Keratinocyte (primary cell): ENCODE measurements at regions not wholly inside any gene's neighbourhood (a gene's known extent, or its start where the extent isn't known, plus 50 kb on each side); places are given as distances from the start of the nearest gene placed in this dataset.

Experiments
- DNase-seq: peaks from one replicate; pipeline ENCODE4 v3.0.0-alpha.2; 2011; ENCODE audit warnings: low read depth, missing footprints, low spot score
- FAIRE-seq: peaks from 2 replicates; lab custom pipeline; 2011; peaks lifted over from hg19 to GRCh38; lab: Jason Lieb, UNC
- H2AFZ ChIP-seq: 2 replicates; pipeline ENCODE4 v1.6.0; 2012; ENCODE audit warnings: low read length, control low read depth, inconsistent platforms; ENCODE audit not compliant: control insufficient read depth
- H3K27ac ChIP-seq: 2 replicates; pipeline ENCODE4 v1.5.1; 2011; ENCODE audit warnings: low read length; ENCODE audit not compliant: control insufficient read depth, insufficient read depth
- H3K27me3 ChIP-seq: 3 replicates; pipeline ENCODE4 v1.6.0; 2011; ENCODE audit warnings: low read length; ENCODE audit not compliant: control insufficient read depth, insufficient read depth; ENCODE audit errors: extremely low read depth
- H3K36me3 ChIP-seq, 2 experiments: 2 replicates in 1 of 2; 3 replicates in 1 of 2; pipeline ENCODE4 v1.5.1; 2011; ENCODE audit warnings: low read length in 2 of 2, mild to moderate bottlenecking in 1 of 2; ENCODE audit not compliant: control insufficient read depth in 2 of 2, insufficient read depth in 2 of 2; ENCODE audit errors: extremely low read depth in 1 of 2
- H3K4me1 ChIP-seq: 3 replicates; pipeline ENCODE4 v1.5.1; 2011; ENCODE audit warnings: low read length; ENCODE audit not compliant: control insufficient read depth, insufficient read depth; ENCODE audit errors: extremely low read depth
- H3K4me2 ChIP-seq: 3 replicates; pipeline ENCODE4 v1.6.0; 2011; ENCODE audit warnings: low read depth, low read length; ENCODE audit not compliant: control insufficient read depth, insufficient read depth; ENCODE audit errors: extremely low read depth
- H3K4me3 ChIP-seq, 3 experiments: fragments of 200-600 bp in 1 of 3; sonication (generic) in 1 of 3; 2 replicates in 2 of 3; 3 replicates in 1 of 3; pipeline ENCODE4 v1.5.1; 2011 to 2016; ENCODE audit warnings: low read length in 3 of 3, mild to moderate bottlenecking in 3 of 3, control low read depth in 2 of 3, inconsistent platforms in 1 of 3, low read depth in 1 of 3, mixed read lengths in 1 of 3, mixed run types in 1 of 3, moderate library complexity in 1 of 3; ENCODE audit not compliant: control insufficient read depth in 2 of 3, insufficient read depth in 2 of 3; ENCODE audit errors: extremely low read depth in 1 of 3
- H3K79me2 ChIP-seq: 2 replicates; pipeline ENCODE4 v1.6.0; 2012; ENCODE audit warnings: low read length; ENCODE audit not compliant: control insufficient read depth, insufficient read depth
- H3K9ac ChIP-seq: 3 replicates; pipeline ENCODE4 v1.6.0; 2011; ENCODE audit warnings: low read length; ENCODE audit not compliant: control insufficient read depth, insufficient read depth; ENCODE audit errors: extremely low read depth
- H3K9me1 ChIP-seq: 3 replicates; pipeline ENCODE4 v1.6.0; 2011; ENCODE audit warnings: low read length; ENCODE audit not compliant: control insufficient read depth, insufficient read depth; ENCODE audit errors: extremely low read depth
- H3K9me3 ChIP-seq: 2 replicates; pipeline ENCODE4 v1.5.1; 2012; ENCODE audit warnings: low read depth, low read length; ENCODE audit not compliant: control insufficient read depth
- H4K20me1 ChIP-seq: 3 replicates; pipeline ENCODE4 v1.6.0; 2011; ENCODE audit warnings: low read length; ENCODE audit not compliant: control insufficient read depth, insufficient read depth; ENCODE audit errors: extremely low read depth
- EZH2 ChIP-seq: IDR thresholded peaks from one replicate; pipeline ENCODE4 v1.6.1; 2012; ENCODE audit warnings: inconsistent platforms, mild to moderate bottlenecking, low read length, moderate library complexity
- dilution Hi-C: fragments of 300-500 bp; cut with MboI; formaldehyde crosslinking; loops from one replicate; pipeline ENCODE4 v1.7.0; 2020; ENCODE audit warnings: low sequenced_read_pairs; ENCODE audit not compliant: extremely low pct_ligation_motif_present
- TF ChIP-seq, protein P1 (sequence below), 3 experiments: IDR thresholded peaks in 1 of 3; conservative IDR thresholded peaks in 1 of 3; optimal IDR thresholded peaks in 1 of 3; 2 replicates in 2 of 3; 3 replicates in 1 of 3; pipeline versions ENCODE3 to v1.5.1; 2011; ENCODE audit warnings: low read length in 3 of 3, mild to moderate bottlenecking in 3 of 3, moderate library complexity in 2 of 3, control low read depth in 1 of 3, inconsistent platforms in 1 of 3; ENCODE audit not compliant: insufficient read depth in 2 of 3; ENCODE audit errors: extremely low read depth in 1 of 3

DNA sequence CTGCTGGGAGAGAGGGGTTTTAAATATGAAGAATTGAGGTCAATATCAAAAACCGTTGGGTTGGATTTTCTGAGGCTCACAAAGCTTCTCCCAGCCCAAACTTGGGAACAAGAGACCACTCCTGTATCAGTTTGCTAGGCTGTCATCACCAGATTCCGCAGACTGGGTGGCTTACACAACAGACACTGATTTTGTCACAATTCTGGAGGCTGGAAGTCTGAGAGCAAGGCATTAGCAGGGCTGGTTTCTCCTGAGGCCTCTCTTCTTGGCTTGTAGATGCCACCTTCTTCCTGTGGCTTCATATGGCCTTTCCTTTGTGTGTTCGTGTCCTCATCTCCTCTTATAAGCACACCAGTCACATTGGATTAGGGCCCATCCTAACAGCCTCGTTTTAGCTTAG, 122.9 kb upstream of the COPS8 start:
- Histone ChIP-seq H3K9me1 (no peaks in the 10 kb centered on the region), H3K9me3 (no peaks in the 10 kb centered on the region), H3K4me2 (no peak overlapping the region), H3K27ac (no peak overlapping the region), H3K4me3 (no peak overlapping the region), H3K79me2 (no peaks in the 10 kb centered on the region), H3K9ac (no peak overlapping the region), H3K4me1 (peaks cover 2% of the 10 kb centered on the region), H3K27me3 (no peaks in the 10 kb centered on the region), H4K20me1 (no peaks in the 10 kb centered on the region), H3K36me3 (no peaks in the 10 kb centered on the region), H2AFZ (no peak overlapping the region)
- DNase-seq (no peak), FAIRE-seq (no peak)
- TF ChIP-seq, protein P1, sequence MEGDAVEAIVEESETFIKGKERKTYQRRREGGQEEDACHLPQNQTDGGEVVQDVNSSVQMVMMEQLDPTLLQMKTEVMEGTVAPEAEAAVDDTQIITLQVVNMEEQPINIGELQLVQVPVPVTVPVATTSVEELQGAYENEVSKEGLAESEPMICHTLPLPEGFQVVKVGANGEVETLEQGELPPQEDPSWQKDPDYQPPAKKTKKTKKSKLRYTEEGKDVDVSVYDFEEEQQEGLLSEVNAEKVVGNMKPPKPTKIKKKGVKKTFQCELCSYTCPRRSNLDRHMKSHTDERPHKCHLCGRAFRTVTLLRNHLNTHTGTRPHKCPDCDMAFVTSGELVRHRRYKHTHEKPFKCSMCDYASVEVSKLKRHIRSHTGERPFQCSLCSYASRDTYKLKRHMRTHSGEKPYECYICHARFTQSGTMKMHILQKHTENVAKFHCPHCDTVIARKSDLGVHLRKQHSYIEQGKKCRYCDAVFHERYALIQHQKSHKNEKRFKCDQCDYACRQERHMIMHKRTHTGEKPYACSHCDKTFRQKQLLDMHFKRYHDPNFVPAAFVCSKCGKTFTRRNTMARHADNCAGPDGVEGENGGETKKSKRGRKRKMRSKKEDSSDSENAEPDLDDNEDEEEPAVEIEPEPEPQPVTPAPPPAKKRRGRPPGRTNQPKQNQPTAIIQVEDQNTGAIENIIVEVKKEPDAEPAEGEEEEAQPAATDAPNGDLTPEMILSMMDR (optimal IDR thresholded peaks at IDR 0.05 in 1 of 3, IDR thresholded peaks at IDR 0.05 in 1 of 3, conservative IDR thresholded peaks at IDR 0.05 in 1 of 3; ENCODE audit: extremely low read depth in 1 of 3, insufficient read depth in 2 of 3, low read length in 3 of 3) = no peak
- no peak for TF ChIP-seq EZH2
- dilution Hi-C loops = no loop called here

DNA sequence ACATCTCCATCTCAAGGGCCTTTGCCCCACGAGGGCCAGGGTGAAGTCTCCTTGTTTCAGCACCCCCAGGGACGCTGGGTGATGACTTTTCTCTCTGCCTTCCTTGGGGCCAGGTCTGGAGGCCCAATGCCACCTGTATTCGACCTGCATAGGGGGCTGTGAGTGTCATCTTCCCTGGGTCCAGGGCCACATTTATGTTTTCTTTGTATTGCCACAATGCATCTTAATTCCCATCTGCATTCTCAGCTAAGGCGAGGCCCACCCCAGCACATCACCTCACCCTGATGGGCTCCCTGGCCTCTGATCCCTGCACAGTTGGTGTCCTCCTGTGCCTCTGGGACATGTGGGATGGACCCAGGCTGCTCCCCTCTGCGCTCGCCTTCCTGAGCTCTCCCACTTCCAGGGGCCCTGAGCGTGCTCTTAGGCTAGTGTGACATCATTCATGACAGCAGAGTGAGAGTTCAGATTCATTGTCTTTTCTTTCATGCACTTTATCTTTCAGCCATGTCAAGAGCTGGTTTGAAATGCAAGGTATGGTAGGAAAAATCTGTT, 122.0 kb upstream of the COPS8 start:
- Histone ChIP-seq H3K4me2 (no peak overlapping the region), H3K27ac (no peak overlapping the region), H3K4me3 (no peak overlapping the region), H3K9me3 (no peaks in the 10 kb centered on the region), H3K27me3 (no peaks in the 10 kb centered on the region), H4K20me1 (no peaks in the 10 kb centered on the region), H3K9ac (no peak overlapping the region), H3K79me2 (no peaks in the 10 kb centered on the region), H3K36me3 (no peaks in the 10 kb centered on the region), H3K9me1 (no peaks in the 10 kb centered on the region), H3K4me1 (peaks cover 2% of the 10 kb centered on the region), H2AFZ (no peak overlapping the region)
- TF ChIP-seq, protein P1 (optimal IDR thresholded peaks at IDR 0.05 in 1 of 3, IDR thresholded peaks at IDR 0.05 in 1 of 3, conservative IDR thresholded peaks at IDR 0.05 in 1 of 3; ENCODE audit: extremely low read depth in 1 of 3, insufficient read depth in 2 of 3, low read length in 3 of 3) = no peak
- TF ChIP-seq EZH2 = no peak
- dilution Hi-C loops = no loop called here
- DNase-seq (no peak), FAIRE-seq (no peak)
